ENCODE measurements at regions not wholly inside any gene's neighbourhood (a gene's known extent, or its start where the extent isn't known, plus 50 kb on each side); places are given as distances from the start of the nearest gene placed in this dataset.

DNA sequence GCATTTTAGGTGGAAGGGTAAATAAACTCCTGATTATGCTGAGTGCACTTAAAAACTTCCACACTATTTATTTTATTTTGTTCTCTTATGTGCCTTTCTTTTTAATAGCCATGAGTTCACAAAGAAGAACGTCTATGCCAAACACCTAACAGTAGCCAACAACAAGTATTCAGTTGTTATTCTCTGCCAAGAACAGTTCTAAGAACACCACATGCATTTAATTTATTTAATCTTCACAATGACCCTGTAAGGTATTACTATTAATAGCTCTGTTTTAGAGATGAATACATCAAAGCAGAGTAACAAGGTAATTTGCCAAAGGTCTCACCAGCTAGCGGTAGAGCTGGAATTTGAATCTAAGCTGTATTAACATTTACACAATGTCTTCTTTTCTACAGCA lies 240.1 kb downstream of the ALG10B start:
- DNase-seq (ENCODE audit: low spot score), result no peak

GRCh38 chr12:38585086-38585485 lies 268.5 kb downstream of the ALG10B start:
- DNase-seq (ENCODE audit: low spot score), result no peak

- no peak for DNase-seq (ENCODE audit: low spot score)
These were observed 270.2 kb downstream of the ALG10B start for GRCh38 chr12:38586789-38587188.

GRCh38 chr12:38587594-38587993 lies 271.0 kb downstream of the ALG10B start:
- DNase-seq (ENCODE audit: low spot score), result no peak

DNA sequence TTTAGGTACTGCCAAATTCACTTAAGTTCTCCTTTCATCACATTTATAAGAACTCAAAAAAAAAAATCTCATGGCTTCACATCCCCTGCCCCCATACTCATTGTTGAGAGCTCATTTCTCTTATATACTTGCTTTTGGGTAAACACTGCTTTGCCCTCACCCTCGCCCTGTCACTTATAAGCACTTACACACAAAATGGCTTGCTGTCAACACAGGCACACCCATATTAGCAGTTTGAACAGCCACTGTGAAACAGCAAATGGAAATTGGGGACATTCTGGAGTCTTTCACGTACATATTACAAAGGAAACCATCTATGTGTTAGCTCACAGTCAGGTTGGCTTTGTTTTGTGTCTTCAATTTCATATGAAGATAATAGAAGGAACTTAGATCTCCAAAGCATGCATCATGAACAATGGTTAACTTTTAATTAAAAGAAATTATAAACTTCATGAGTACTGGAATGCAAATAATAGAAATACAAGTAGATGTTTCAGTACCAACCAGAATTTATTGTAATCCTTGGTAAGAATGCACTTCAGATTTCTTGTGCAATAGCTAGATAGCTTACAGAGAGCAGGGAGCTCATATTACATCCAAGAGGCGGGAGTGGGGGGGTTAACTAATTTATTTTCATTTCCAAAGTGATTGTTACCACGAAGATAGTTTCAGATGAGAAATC lies 272.2 kb downstream of the ALG10B start:
- no peak for DNase-seq (ENCODE audit: low spot score)

GRCh38 chr12:38589306-38589632 lies 272.7 kb downstream of the ALG10B start:
- no peak for DNase-seq (ENCODE audit: low spot score)

- DNase-seq (ENCODE audit: low spot score), result no peak
These were observed 285.4 kb downstream of the ALG10B start for GRCh38 chr12:38601949-38602348.

Measured in mucosa of gallbladder (tissue), 1 donor.